ENCODE measurements at regions not wholly inside any gene's neighbourhood (a gene's known extent, or its start where the extent isn't known, plus 50 kb on each side); places are given as distances from the start of the nearest gene placed in this dataset.

GRCh38 chr10:2679646-2680045, 387.7 kb upstream of the PFKP start:
- Histone ChIP-seq H3K4me3 (no peak overlapping the region), H3K4me1 (no peaks in the 10 kb centered on the region), H3K27me3 (peaks cover 0 to 11% (median 0%) of the 10 kb centered on the region in 7 donors), H3K27ac (no peak overlapping the region), H3K36me3 (no peaks in the 10 kb centered on the region), H3K9me3 (peaks cover 0 to 6% (median 0%) of the 10 kb centered on the region in 11 donors)
- no peak for TF ChIP-seq CTCF (IDR thresholded peaks at IDR 0.05)
- ATAC-seq, result peak in 1 of 8 donors; percentile 13
- intact Hi-C loops (cut with DNase I), result no loop called here
- WGBS, 2 donors, result 85 to 88% methylated on average over 12 of the region's 12 CpGs
- DNase-seq, result no peak

DNA sequence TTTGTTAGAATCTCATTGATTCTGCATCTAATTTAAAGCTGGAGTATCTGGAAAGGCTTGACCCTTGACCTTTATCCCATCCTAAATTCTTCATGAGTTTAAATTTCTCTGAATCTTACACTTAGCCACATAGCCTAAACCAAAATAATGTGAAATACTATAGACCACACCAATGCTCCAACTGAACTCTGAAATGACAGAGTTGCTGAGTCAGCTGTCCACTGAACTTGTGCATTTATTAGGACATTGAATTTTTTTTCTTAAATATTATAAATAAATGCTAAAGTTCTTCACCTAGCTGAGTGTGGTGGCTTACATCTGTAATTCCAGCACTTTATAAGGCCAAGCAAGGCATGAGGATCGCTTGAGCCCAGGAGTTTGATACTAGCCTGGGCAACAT, 390.9 kb upstream of the PFKP start:
- no peak overlapping the region for H3K27ac ChIP-seq
- no peaks in the 10 kb centered on the region for H3K4me1 ChIP-seq
- no peaks in the 10 kb centered on the region for H3K36me3 ChIP-seq
- no peaks in the 10 kb centered on the region for H3K9me3 ChIP-seq
- intact Hi-C loops (cut with DNase I), result no loop called here
- no peak overlapping the region for H3K4me3 ChIP-seq
- peaks cover 0 to 11% (median 0%) of the 10 kb centered on the region in 7 donors for H3K27me3 ChIP-seq
- DNase-seq, result no peak
- no peak for ATAC-seq
- no peak for TF ChIP-seq CTCF (IDR thresholded peaks at IDR 0.05)
- WGBS, 2 donors, result 96 to 100% methylated on average over 1 of the region's 1 CpG

DNA sequence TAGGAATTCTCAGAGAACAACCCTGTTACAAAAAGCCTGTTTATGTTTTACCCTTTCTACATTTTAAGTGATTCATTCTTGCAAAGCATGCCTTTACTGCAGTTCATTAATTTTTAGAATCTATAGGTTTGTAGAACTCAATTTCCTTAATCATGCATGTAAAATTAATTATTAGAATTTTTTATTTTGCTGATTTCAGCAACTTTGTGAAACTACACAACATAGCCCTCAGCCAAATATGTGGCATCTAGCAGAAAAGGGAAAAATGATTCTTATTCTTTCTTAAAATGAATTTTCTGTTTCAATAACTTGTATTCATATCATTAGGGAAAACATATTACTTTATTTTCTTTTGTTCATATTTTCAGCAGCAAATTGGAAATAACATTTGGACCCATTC, 392.9 kb upstream of the PFKP start:
- ATAC-seq (no peak), DNase-seq (no peak)
- intact Hi-C loops (cut with DNase I), result no loop called here
- no peak for TF ChIP-seq CTCF (IDR thresholded peaks at IDR 0.05)
- Histone ChIP-seq H3K9me3 (no peaks in the 10 kb centered on the region), H3K4me1 (no peaks in the 10 kb centered on the region), H3K27me3 (peaks cover 0 to 4% (median 0%) of the 10 kb centered on the region in 7 donors), H3K4me3 (no peak overlapping the region), H3K36me3 (no peaks in the 10 kb centered on the region), H3K27ac (no peak overlapping the region)

- no peak for ATAC-seq
- no peaks in the 10 kb centered on the region for H3K27me3 ChIP-seq
- WGBS, 2 donors, result 76 to 84% methylated on average over 7 of the region's 7 CpGs
These were observed 396.5 kb upstream of the PFKP start for GRCh38 chr10:2670864-2671263.

More at GRCh38 chr10:2670864-2671263, 396.5 kb upstream of the PFKP start:
- Histone ChIP-seq H3K36me3 (no peaks in the 10 kb centered on the region), H3K4me1 (no peaks in the 10 kb centered on the region), H3K27ac (no peak overlapping the region), H3K4me3 (no peak overlapping the region), H3K9me3 (peaks cover 0 to 9% (median 3%) of the 10 kb centered on the region in 11 donors)
- no peak for DNase-seq
- TF ChIP-seq CTCF (IDR thresholded peaks at IDR 0.05), result no peak
- intact Hi-C loops (cut with DNase I), result no loop called here
